NCI-H2196 treated with DMSO at 0.1 percent for 48 hours (cell line): ENCODE measurements at regions not wholly inside any gene's neighbourhood (a gene's known extent, or its start where the extent isn't known, plus 50 kb on each side); places are given as distances from the start of the nearest gene placed in this dataset.

Source experiments
- DNase-seq: peaks from one replicate; lab custom pipeline; 2025; ENCODE audit not compliant: unreplicated experiment; lab: John Stamatoyannopoulos, UW

DNA sequence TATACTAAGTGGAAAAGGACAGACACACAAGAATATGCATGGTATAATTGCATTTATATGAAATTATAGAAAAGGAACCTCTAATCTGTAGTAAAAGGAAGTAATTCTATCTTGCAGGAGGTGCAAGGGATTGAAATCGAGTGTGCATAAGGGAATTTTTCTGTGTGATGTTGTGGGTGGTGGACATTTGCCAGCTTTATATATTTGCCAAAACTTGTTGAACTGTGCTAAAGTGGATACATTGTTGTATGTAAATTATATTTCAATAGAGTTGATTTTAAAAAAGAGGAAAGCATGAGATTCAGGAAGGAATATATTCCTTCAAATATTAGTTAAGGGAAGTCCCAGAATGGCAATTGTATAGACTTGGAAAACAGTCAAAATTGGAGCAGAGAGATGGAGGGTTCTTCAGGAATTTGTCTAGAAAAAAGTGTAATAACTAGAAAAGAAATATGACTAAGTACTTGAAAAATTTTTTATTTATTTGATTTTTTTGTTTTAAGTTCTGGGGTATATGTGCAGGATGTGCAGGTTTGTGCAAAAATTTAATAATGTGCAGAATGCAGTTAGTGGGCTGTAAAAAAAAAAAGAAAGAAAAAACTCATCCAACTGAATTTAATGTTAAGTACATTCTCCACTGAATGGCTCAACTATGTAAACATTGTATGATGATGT is 96.1 kb downstream of the ARL4A start:
- no peak for DNase-seq

DNA sequence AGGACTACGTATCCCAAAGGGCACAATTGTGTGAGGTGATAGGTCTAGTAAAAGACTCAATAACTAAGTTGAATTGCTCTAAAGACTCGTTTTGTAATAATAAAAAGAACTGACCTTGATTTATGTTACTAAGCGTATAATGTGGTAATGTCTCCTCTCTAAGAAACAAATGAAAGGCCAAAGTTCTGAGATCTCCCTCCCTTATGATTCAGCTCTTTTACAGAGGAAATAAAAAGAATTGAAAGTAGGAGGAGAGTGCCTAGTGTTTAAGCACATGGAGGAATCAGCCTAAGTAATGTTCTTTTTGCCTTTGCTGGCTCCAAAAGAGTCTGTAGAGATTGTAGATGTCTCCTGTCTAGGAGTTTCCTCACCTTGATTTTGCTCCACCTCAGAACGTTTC is 98.0 kb downstream of the ARL4A start:
- DNase-seq, result no peak

DNA sequence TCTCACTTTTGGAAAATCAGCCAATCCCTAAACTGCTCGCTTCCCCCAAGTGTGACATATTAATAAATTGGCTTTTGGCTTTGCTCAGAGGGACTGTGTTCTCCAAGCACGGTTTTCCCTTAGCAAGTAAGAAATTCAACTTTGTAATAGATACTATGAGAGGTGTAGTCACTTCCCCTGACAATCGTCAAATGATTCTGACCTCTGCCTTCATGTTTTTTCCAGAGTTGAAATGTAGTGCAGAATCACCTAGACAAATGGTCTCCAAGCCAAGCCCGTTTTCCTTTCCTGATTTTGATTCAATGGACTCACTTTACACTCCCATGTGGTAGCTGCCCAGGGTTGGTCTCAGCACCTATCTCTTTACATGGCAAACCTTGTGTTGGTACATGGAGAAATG is 99.1 kb downstream of the ARL4A start:
- DNase-seq, result no peak

DNA sequence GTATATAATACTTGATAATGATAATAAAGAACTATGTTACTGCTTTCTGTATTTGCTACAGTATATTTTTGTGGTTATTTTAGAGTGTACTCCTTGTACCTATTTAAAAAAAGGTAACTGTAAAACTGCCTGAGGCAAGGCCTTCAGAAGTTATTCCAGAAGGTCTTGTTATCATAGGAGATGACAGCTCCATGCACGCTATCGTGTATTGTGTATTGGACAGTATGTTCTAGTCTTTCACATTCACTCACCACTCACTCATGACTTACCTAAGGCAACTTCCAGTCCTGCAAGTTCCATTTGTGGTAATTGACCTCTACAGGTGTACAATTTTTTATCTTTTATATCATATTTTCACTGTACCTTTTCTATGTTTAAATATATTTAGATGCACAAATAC is 100.7 kb downstream of the ARL4A start:
- no peak for DNase-seq

DNA sequence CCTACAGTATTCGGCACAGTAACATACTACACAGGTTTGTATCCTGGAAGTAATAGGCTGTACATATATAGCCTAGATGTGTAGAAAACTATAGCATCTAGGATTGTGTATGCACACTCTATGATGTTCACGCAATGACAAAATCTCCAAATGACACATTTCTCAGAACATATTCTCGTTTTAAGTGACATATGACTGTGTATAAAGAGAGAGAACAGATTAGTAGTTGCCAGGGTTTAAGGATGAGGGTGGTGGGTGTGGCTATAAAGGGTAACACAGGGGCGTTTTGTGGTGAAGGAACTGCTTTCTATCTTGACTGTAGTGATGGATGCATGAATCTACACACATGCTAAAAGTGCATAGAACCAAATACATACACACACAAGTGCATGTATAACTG is 101.2 kb downstream of the ARL4A start:
- no peak for DNase-seq

DNA sequence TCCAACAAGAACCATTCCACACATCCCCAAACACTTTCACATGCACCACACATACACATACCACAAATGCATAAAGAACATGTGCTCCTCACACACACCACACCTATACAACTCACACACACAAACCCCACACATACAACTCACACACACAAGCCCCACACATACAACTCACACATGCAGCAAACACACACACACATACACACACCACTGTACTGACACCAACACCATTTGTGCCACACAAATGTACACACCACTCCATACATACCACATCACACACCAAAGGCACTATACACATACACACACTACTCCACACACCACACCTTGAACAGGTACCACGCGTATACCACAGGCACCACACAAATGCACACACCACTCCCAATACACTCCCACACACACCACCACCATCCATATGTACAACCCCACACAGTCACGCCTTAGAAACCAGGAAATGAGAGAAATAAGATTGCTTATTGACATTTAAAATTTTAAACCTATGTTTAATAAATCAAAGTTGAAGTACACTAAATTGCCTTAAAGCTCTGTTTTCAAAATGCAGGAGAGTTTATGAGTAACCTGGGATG is 107.4 kb downstream of the ARL4A start:
- no peak for DNase-seq

DNA sequence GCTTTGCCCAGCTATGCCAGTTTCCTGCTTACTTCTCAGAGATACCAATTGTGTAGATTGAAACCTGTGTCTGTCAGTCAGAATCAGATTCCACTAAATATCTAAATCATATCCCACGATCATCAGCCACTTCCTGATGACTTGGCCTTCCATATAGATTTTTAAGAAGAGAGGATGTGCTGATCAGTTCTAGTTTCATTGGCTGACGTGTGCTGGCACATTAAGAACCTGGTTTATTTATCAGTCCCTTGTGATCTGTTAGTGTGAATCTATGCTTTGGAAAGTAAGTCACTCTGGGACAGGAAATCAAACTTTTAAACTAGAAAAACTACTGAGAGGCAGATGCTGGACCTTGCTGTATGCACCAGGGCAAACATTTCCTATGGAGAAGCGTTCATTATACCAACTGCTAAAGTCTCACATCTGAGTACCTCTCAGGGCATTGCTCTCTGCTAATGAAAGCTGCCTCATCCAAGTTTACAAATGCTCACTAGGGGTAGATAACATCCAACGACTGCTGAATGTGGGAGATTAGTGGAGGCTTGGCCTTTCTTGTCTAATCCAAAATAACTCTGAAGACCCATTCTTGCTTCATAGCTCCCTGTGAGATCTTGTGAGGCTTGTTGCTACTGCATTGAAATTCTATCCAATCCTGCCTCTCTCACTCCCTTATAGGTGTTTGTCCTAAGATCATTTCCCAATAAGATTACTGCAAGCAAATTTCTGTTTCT is 109.1 kb downstream of the ARL4A start:
- no peak for DNase-seq

DNA sequence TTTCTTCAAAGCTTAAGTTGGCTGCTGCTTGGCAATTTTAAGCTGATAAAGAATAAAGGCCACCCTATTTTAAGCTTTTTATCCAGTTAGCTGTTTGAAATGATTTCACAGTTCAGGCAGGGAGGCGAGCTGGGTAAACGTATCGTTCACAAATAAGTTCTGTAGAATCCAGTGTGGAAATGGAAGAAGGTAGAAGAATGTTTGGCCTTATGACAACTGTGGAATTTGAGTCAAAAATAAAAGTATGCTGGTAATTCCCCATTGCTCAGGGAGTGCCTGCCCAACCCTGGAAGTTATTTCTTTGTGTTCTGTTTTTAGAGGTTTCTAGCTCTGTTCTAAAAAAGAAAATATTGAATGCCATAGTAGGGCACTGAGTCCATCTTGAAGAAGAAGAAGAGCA is 113.1 kb downstream of the ARL4A start:
- no peak for DNase-seq

DNA sequence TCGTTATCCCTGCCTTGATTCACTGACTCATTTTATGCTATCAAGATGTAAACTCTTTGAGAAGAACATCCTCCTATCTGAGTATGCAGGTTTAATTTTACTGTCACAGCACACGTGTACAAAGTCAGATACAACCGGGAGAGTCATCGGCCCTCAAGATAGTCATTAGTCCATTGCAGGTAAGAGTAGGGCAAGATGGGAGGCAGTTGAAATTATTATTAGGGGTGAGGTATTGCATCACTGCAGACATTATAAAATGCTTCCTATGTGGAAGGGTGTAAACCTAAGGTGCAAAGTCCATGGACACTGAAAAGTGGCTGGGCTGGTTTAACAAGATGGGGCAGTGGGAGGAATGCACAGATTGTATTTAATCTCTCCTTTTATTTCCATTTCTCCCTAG is 113.7 kb downstream of the ARL4A start:
- DNase-seq, result no peak

DNA sequence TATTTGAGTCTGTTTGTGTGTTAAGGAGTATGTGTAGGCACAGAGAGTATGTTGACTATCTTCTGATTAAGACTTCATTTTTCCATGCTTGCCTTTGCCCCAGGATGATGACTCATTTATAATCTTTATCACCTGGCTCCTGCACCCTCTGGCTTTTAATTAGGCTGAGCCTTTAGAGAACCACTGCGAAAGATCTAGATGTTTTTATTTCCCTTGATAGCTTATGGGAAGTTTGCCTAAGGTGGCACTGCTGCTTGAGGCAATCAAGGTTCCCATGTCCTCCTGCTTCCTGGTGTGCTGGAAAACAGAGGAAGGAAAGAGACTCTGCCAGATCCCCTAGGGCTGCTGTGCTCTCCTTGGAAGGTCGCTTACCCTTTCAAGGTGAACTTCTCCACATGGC is 114.6 kb downstream of the ARL4A start:
- DNase-seq, result no peak

DNA sequence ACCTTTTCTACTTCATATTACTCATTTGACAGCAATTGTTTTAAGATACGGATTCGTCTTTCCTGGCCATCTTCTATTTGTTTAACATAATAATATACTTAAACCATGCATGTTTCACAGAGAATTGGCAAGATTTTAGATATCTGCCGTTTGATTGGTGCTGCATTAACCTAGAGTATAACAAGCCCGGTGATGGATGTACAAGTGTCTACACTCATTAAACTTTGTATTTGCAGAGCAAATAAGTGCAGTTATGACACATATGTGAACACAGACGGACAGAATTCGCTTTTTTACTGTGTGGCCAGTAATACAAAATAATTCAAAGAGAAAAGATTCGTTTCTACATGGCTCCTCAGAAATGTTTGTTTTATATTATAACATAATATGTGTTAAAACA is 116.1 kb downstream of the ARL4A start:
- no peak for DNase-seq

DNA sequence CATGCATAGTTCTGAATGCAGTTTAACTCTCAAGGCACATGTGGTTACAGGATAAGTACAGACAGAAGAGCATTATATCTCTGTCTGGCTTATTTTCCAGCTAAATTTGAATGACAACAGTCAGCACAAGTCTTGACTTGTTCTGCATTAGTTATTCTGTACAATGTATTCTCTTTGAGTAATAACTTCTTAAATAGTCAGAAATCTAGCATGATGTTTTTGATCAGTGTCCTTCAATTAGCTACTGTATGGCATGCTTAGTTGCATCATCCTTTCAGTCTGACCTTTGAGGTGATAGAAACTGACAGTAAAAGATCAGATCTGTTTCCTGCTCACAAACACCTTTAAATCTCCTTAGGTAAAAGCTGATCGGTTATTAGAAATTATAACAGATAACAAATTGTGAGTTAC is 118.1 kb downstream of the ARL4A start:
- DNase-seq, result no peak

DNA sequence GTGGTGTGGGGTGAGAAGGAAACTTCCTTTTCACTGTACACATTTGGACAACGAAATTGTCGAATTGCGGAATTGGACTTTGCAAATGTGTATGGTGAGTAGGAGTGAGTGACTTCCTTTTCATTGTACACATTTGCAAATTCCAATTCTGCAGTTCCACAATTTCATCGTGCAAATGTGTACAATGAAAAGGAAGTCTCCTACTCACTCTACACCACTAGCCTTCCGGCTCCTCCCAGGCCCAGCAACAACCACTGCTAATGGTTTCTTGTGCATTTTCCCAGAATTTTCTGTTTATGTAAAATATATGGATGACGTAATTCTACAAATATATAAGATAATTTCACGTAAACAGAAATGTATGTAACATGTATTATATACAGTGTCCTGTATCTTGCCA is 118.5 kb downstream of the ARL4A start:
- DNase-seq, result no peak

DNA sequence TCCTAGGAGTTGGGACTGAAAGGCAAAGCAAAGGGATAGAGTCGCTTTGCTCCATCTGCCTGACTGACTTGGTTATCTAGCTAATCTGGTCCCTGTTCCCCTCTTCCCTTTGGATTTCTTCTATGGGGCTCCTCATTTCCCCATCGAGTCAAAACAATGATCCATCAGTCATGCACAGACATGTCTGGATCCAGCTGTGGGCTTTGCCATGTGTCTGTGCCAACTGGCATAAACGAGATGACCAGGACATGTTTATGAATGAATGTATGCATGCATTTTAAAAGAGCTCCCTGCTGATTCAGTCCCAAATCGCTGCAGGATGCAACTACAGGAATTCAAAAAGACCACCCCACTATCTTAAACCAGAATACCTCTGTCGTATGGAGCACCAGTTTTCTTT is 122.0 kb downstream of the ARL4A start:
- no peak for DNase-seq

DNA sequence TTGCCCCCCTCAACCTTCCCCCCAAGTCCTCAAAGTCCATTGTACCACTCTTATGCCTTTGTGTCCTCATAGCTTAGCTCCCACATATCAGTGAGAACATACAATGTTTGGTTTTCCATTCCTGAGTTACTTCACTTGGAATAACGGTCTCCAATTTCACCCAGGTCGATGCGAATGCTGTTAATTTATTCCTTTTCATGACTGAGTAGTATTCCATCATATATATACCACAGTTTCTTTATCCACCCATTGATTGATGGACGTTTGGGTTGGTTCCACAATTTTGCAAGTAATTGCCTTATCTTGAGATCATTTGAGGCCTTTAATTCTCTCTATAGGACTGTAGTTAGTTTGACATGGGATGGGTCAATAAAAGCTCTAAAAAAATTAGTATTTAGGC is 124.7 kb downstream of the ARL4A start:
- no peak for DNase-seq

DNA sequence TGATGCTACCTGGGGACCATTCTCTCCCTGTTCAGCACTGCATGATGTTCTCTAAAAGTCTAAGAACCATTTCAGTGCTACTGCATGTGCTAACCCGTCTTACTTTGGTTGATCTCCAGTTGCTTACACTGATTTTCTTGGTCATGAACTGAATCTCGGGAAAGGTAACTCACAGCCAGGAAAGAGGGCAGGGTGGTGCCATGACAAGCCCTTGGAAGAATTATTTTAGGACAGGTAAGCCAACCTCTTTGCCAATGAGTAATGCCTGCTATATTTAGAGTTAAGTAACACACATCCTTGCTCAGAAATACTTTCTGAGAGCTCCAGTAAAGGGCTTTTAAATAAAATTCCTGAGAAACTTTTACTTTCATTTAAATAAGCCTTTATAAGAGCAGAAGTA is 126.7 kb downstream of the ARL4A start:
- DNase-seq, result no peak

DNA sequence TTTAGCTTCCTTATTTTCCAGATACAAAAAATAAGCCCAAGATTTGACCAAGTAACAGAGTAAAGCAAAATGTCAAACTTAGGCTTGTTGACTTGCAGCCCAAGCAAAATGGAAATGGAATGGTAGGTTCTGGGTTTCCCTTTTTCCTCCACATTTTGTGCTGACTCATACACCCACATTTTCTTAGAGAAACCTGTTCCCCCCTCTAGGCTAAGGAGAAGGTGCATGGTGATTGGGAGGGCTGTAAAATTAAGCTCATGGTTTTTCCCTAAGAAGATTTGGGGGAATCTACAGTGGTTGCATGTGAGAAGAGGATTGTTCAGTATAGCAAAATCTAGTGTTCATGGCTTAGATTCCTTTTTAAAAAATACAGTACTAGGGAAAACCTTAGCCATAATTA is 127.4 kb downstream of the ARL4A start:
- DNase-seq, result no peak

DNA sequence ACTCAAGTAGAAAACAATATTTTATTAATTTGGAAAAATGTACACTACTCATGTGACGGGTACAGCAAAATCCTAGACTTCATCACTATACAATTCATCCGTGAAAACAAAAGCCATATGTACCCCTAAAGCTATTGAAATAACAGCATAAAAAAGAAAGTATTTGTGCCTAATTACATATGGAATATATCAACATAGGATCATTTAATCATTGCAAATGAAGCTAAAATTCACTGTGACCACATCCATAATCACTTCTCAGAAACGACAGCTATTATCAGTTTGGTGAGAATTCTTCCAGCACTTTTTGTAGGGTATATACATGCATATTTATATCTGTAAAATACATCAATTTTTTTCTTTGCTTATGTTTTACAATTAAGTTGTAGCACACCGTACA is 128.0 kb downstream of the ARL4A start:
- no peak for DNase-seq

DNA sequence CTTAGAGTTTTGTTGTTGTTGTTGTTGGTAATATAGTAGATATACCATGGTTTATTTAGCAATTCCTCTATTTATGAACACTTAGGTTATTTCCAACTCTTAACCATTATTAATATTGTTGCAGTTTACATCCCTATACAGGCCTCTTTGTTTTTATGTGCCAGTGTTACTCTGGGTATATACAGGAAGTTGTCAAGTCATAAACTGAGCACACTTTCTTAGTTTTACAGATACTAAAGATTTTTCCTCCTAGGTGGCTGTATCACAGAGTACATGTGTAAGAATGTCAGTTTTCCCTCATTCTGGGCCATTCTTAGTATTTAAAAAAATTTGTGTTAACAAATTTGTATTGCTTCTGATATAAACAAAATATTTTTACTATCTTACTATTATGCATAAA is 128.4 kb downstream of the ARL4A start:
- no peak for DNase-seq

DNA sequence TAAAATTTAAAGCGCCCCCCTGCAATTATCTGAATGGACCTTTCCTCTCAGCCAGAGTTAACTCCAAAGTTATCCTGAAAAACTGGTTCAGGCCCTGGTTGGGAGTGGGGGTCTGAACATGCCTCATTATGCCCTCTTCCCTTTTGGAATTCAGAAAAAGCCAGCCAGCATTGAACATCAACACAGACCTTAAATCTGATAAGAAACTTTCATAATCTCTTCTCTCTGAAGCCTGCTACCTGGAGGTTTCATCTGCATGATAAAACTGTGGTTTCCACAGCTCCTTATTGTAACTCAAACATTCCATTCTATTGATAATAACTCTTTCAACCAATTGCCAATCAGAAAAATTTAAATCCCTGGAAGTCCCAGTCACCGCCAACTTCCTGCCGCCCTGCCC is 133.3 kb downstream of the ARL4A start:
- DNase-seq, result no peak

DNA sequence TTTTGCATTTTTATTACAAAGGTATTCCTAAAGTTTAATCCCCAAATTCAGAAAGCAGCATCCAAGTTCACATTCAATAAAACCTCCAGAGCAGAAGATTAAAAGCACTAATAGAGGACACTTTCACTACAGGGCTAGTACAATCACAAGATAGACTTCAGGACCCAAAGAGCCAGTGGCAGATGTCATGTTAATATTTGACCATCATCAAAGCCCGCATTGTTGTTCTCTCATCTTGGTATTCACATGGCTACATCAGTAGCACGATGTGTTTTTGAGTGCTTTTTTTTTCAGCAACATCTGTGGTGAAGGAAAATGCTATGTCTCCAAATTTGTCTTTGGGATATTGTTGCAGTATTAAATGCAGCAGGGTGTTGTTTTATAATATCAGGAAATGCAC is 134.3 kb downstream of the ARL4A start:
- DNase-seq, result no peak

DNA sequence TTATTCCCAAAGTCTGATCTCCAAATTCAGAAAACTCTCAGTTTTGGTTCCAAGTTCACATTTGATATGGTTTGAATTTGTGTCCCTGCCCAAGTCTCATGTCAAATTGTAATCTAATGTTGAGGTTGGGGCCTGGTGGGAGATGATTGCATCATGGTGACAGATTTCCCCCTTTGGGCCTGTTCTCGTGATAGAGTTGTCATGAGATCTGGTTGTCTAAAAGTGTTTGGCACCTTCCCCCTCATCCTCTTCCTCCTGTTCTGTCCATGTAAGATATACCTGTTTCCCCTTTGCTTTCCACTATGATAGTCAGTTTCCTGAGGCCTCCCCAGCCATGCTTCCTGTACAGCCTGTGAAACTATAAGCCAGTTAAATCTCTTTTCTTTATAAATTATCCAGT is 138.6 kb downstream of the ARL4A start:
- no peak for DNase-seq
